ENCODE measurements at regions not wholly inside any gene's neighbourhood (a gene's known extent, or its start where the extent isn't known, plus 50 kb on each side); places are given as distances from the start of the nearest gene placed in this dataset.

DNA sequence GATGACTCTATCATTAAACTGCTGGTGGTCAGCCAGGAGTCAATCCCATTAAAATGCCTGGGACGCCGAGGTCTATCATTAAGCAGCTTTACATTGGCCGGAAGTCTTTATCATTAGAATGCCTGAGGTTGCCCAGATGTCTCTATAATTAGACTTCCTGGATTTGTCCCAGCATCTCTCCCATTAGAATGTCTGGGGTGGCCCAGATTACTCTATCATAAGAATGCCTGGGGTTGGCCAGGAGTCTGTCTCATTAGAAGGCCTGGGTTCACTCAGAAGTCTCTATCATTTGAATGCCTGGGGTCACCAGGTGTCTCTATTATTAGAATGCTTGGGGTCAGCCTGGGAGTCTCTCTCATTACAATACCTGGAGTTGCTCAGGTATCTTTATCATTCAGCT, 2227.2 kb downstream of the TP53TG3F start:
- TF ChIP-seq, protein P1, sequence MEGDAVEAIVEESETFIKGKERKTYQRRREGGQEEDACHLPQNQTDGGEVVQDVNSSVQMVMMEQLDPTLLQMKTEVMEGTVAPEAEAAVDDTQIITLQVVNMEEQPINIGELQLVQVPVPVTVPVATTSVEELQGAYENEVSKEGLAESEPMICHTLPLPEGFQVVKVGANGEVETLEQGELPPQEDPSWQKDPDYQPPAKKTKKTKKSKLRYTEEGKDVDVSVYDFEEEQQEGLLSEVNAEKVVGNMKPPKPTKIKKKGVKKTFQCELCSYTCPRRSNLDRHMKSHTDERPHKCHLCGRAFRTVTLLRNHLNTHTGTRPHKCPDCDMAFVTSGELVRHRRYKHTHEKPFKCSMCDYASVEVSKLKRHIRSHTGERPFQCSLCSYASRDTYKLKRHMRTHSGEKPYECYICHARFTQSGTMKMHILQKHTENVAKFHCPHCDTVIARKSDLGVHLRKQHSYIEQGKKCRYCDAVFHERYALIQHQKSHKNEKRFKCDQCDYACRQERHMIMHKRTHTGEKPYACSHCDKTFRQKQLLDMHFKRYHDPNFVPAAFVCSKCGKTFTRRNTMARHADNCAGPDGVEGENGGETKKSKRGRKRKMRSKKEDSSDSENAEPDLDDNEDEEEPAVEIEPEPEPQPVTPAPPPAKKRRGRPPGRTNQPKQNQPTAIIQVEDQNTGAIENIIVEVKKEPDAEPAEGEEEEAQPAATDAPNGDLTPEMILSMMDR (optimal IDR thresholded peaks at IDR 0.05 in 1 of 3, IDR thresholded peaks at IDR 0.05 in 1 of 3, conservative IDR thresholded peaks at IDR 0.05 in 1 of 3; ENCODE audit: extremely low read depth in 1 of 3, insufficient read depth in 2 of 3, low read length in 3 of 3): no peak
- no peak for TF ChIP-seq EZH2 (IDR thresholded peaks at IDR 0.05; ENCODE audit: low read length)
- H3K27ac ChIP-seq (ENCODE audit: control insufficient read depth, insufficient read depth, low read length): no peak overlapping the region
- H3K9me1 ChIP-seq (ENCODE audit: control insufficient read depth, extremely low read depth, insufficient read depth, low read length): no peaks in the 10 kb centered on the region
- H2AFZ ChIP-seq (ENCODE audit: control insufficient read depth, low read length): no peak overlapping the region
- no peaks in the 10 kb centered on the region for H3K4me1 ChIP-seq (ENCODE audit: control insufficient read depth, extremely low read depth, insufficient read depth, low read length)
- H3K4me2 ChIP-seq (ENCODE audit: control insufficient read depth, extremely low read depth, insufficient read depth, low read depth, low read length): no peak overlapping the region
- FAIRE-seq (no peak), DNase-seq (ENCODE audit: low read depth, low spot score) (no peak)
- H3K4me3 ChIP-seq (ENCODE audit: control insufficient read depth in 2 of 3, extremely low read depth in 1 of 3, insufficient read depth in 2 of 3, low read depth in 1 of 3, low read length in 3 of 3): no peak overlapping the region
- no peaks in the 10 kb centered on the region for H3K27me3 ChIP-seq (ENCODE audit: control insufficient read depth, extremely low read depth, insufficient read depth, low read length)
- H4K20me1 ChIP-seq (ENCODE audit: control insufficient read depth, extremely low read depth, insufficient read depth, low read length): no peaks in the 10 kb centered on the region
- no peaks in the 10 kb centered on the region for H3K79me2 ChIP-seq (ENCODE audit: control insufficient read depth, insufficient read depth, low read length)
- dilution Hi-C loops (cut with MboI; ENCODE audit: extremely low pct_ligation_motif_present, low sequenced_read_pairs): no loop called here
- no peak overlapping the region for H3K9ac ChIP-seq (ENCODE audit: control insufficient read depth, extremely low read depth, insufficient read depth, low read length)
- H3K9me3 ChIP-seq (ENCODE audit: control insufficient read depth, low read depth, low read length): no peaks in the 10 kb centered on the region
- H3K36me3 ChIP-seq (ENCODE audit: control insufficient read depth in 2 of 2, extremely low read depth in 1 of 2, insufficient read depth in 2 of 2, low read length in 2 of 2): no peaks in the 10 kb centered on the region

DNA sequence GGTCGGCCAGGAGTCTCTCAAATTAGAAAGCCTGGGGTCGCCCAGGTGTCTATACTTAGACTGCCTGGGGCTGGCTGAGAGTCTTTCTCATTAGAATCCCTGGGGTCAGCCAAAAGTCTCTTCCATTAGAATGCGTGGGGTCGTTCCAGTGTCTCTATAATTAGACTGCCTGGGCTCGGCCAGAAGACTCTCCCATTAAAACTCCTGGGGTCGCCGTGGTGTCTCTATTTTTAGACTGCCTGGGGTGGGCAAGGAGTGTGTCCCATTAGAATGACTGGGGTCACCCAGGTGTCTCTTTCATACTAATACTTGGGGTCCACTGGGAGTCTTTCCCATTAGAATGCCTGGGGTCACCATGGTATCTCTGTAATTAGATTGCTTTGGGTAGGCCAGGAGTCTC, 2227.7 kb downstream of the TP53TG3F start:
- Histone ChIP-seq H3K9ac (ENCODE audit: control insufficient read depth, extremely low read depth, insufficient read depth, low read length) (no peak overlapping the region), H3K4me1 (ENCODE audit: control insufficient read depth, extremely low read depth, insufficient read depth, low read length) (no peaks in the 10 kb centered on the region), H2AFZ (ENCODE audit: control insufficient read depth, low read length) (no peak overlapping the region), H3K4me2 (ENCODE audit: control insufficient read depth, extremely low read depth, insufficient read depth, low read depth, low read length) (no peak overlapping the region), H3K9me1 (ENCODE audit: control insufficient read depth, extremely low read depth, insufficient read depth, low read length) (no peaks in the 10 kb centered on the region), H3K27ac (ENCODE audit: control insufficient read depth, insufficient read depth, low read length) (no peak overlapping the region), H3K4me3 (ENCODE audit: control insufficient read depth in 2 of 3, extremely low read depth in 1 of 3, insufficient read depth in 2 of 3, low read depth in 1 of 3, low read length in 3 of 3) (no peak overlapping the region), H3K27me3 (ENCODE audit: control insufficient read depth, extremely low read depth, insufficient read depth, low read length) (no peaks in the 10 kb centered on the region), H3K9me3 (ENCODE audit: control insufficient read depth, low read depth, low read length) (no peaks in the 10 kb centered on the region), H4K20me1 (ENCODE audit: control insufficient read depth, extremely low read depth, insufficient read depth, low read length) (no peaks in the 10 kb centered on the region), H3K36me3 (ENCODE audit: control insufficient read depth in 2 of 2, extremely low read depth in 1 of 2, insufficient read depth in 2 of 2, low read length in 2 of 2) (no peaks in the 10 kb centered on the region), H3K79me2 (ENCODE audit: control insufficient read depth, insufficient read depth, low read length) (no peaks in the 10 kb centered on the region)
- dilution Hi-C loops (cut with MboI; ENCODE audit: extremely low pct_ligation_motif_present, low sequenced_read_pairs): no loop called here
- FAIRE-seq (no peak), DNase-seq (ENCODE audit: low read depth, low spot score) (no peak)
- TF ChIP-seq EZH2 (IDR thresholded peaks at IDR 0.05; ENCODE audit: low read length): no peak
- TF ChIP-seq, protein P1 (optimal IDR thresholded peaks at IDR 0.05 in 1 of 3, IDR thresholded peaks at IDR 0.05 in 1 of 3, conservative IDR thresholded peaks at IDR 0.05 in 1 of 3; ENCODE audit: extremely low read depth in 1 of 3, insufficient read depth in 2 of 3, low read length in 3 of 3): no peak

Measured in keratinocyte (primary cell).